ENCODE measurements at regions not wholly inside any gene's neighbourhood (a gene's known extent, or its start where the extent isn't known, plus 50 kb on each side); places are given as distances from the start of the nearest gene placed in this dataset.

GRCh38 chr3:95655363-95655986 lies 1158.9 kb upstream of the EPHA6 start (continued):
- no peak for TF ChIP-seq ZNF488 (tag by site-specific recombination; IDR thresholded peaks at IDR 0.05)
- TF ChIP-seq ZNF121 (tag by site-specific recombination; IDR thresholded peaks at IDR 0.05) = no peak
- no peak for TF ChIP-seq ZNF639 (tag by site-specific recombination; IDR thresholded peaks at IDR 0.05)

GRCh38 chr3:95670765-95671164 lies 1143.6 kb upstream of the EPHA6 start:
- no peaks in the 10 kb centered on the region for H3K36me3 ChIP-seq (ENCODE audit: control insufficient read depth in 2 of 2, insufficient read depth in 1 of 2, low read length in 2 of 2)
- no peaks in the 10 kb centered on the region for H3K4me1 ChIP-seq (ENCODE audit: control insufficient read depth, insufficient read depth, low read length)
- ChIA-PET POLR2A (no interaction called here), CTCF (no interaction called here)
- TF ChIP-seq PRDM1 (tag by site-specific recombination; IDR thresholded peaks at IDR 0.05) = no peak
- TF ChIP-seq HIC1 (tag by site-specific recombination; IDR thresholded peaks at IDR 0.05) = no peak
- TF ChIP-seq PRDM6 (tag by site-specific recombination; IDR thresholded peaks at IDR 0.05) = no peak
- TF ChIP-seq ZNF670 (tag by site-specific recombination; IDR thresholded peaks at IDR 0.05; ENCODE audit: low read depth) = no peak
- TF ChIP-seq ZNF404 (tag by site-specific recombination; IDR thresholded peaks at IDR 0.05) = no peak
- no peak for TF ChIP-seq WT1 (tag by site-specific recombination; IDR thresholded peaks at IDR 0.05)
- TF ChIP-seq ZNF830 (tag by site-specific recombination; IDR thresholded peaks at IDR 0.05; ENCODE audit: low read depth) = no peak
- no peak for TF ChIP-seq ZSCAN5A (tag by site-specific recombination; IDR thresholded peaks at IDR 0.05)
- TF ChIP-seq ZNF510 (tag by site-specific recombination; IDR thresholded peaks at IDR 0.05; ENCODE audit: insufficient replicate concordance) = no peak
- TF ChIP-seq ZNF121 (tag by site-specific recombination; IDR thresholded peaks at IDR 0.05) = no peak
- no peak for TF ChIP-seq ZNF791 (tag by site-specific recombination; IDR thresholded peaks at IDR 0.05)
- no peak for TF ChIP-seq ZNF571 (tag by site-specific recombination; IDR thresholded peaks at IDR 0.05)
- no peak for TF ChIP-seq ZNF324 (tag by site-specific recombination; IDR thresholded peaks at IDR 0.05)
- H3K9me3 ChIP-seq (ENCODE audit: control insufficient read depth, insufficient read depth, low read depth, low read length) = no peaks in the 10 kb centered on the region
- no peak overlapping the region for H3K4me3 ChIP-seq (ENCODE audit: low read depth, low read length)
- H3K27ac ChIP-seq (ENCODE audit: extremely low read depth, low read depth, low read length) = no peak overlapping the region

- no peak overlapping the region for H3K4me3 ChIP-seq (ENCODE audit: low read depth, low read length)
- ChIA-PET POLR2A (no interaction called here), CTCF (no interaction called here)
- H3K27ac ChIP-seq (ENCODE audit: extremely low read depth, low read depth, low read length) = no peak overlapping the region
- H3K4me1 ChIP-seq (ENCODE audit: control insufficient read depth, insufficient read depth, low read length) = no peaks in the 10 kb centered on the region
- H3K36me3 ChIP-seq (ENCODE audit: control insufficient read depth in 2 of 2, insufficient read depth in 1 of 2, low read length in 2 of 2) = no peaks in the 10 kb centered on the region
- H3K9me3 ChIP-seq (ENCODE audit: control insufficient read depth, insufficient read depth, low read depth, low read length) = no peaks in the 10 kb centered on the region
- no peak for TF ChIP-seq GFI1B (tag by site-specific recombination; IDR thresholded peaks at IDR 0.05)
- no peak for TF ChIP-seq ZNF37A (tag by site-specific recombination; IDR thresholded peaks at IDR 0.05)
- no peak for TF ChIP-seq KLF10 (tag by site-specific recombination; IDR thresholded peaks at IDR 0.05)
- no peak for TF ChIP-seq ZNF311 (tag by site-specific recombination; IDR thresholded peaks at IDR 0.05; ENCODE audit: borderline replicate concordance)
- no peak for TF ChIP-seq KLF1 (tag by site-specific recombination; IDR thresholded peaks at IDR 0.05)
- no peak for TF ChIP-seq ZNF785 (tag by site-specific recombination; IDR thresholded peaks at IDR 0.05)
- TF ChIP-seq INSM2 (tag by site-specific recombination; IDR thresholded peaks at IDR 0.05) = no peak
- TF ChIP-seq TRIM28 (IDR thresholded peaks at IDR 0.05; ENCODE audit: borderline replicate concordance, low read length) = no peak
- no peak for TF ChIP-seq ZNF670 (tag by site-specific recombination; IDR thresholded peaks at IDR 0.05; ENCODE audit: low read depth)
- TF ChIP-seq GLIS1 (tag by site-specific recombination; IDR thresholded peaks at IDR 0.05) = no peak
- TF ChIP-seq ZNF548 (tag by site-specific recombination; IDR thresholded peaks at IDR 0.05) = no peak
These were observed 1141.2 kb upstream of the EPHA6 start for GRCh38 chr3:95673215-95673614.

Data from HEK293 (cell line).